ENCODE measurements at regions not wholly inside any gene's neighbourhood (a gene's known extent, or its start where the extent isn't known, plus 50 kb on each side); places are given as distances from the start of the nearest gene placed in this dataset.
"Not testable (repeated sequence)": the region's sequence is repeated elsewhere in the genome, so short reads cannot be mapped to it uniquely, and the experiment has no call there.

DNA sequence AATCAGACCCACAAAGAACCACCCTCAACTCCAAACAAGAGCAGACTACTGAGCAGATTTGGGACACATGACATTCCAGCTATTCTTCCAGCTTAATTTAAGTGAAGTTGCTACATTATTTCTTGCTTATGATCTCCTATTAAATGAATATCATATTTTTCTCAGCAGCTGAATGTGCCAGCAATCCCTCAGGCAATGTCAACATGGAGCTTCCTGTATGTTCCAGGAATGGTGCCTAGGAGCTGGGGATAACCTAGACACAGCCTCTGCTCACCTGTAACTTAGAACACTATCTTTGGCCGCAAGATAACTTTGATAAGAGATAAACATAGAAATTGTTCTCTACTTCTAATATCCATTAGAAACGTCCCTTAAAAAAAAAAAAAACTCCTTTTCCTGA, 274.4 kb upstream of the RASGEF1B start:
- DNase-seq (ENCODE audit: extremely low read depth in 1 of 2, low read depth in 1 of 2): no peak

DNA sequence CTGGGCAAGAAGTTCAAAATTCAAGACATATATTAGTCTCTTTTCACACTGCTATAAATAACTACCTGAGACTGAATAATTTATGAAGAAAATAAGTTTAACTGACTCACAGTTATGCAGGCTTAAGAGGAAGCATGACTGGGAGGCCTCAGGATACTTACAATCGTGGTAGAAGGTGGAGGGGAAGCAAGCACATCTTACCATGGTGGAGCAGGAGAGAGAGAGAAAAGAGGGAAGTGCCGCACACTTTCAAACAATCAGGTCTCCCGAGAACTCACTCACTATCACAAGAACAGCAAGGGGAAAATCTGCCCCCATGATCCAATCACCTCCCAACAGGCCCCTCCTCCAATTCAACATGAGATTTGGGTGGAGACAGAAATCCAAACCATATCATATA, 273.3 kb upstream of the RASGEF1B start:
- DNase-seq (ENCODE audit: extremely low read depth in 1 of 2, low read depth in 1 of 2): no peak

DNA sequence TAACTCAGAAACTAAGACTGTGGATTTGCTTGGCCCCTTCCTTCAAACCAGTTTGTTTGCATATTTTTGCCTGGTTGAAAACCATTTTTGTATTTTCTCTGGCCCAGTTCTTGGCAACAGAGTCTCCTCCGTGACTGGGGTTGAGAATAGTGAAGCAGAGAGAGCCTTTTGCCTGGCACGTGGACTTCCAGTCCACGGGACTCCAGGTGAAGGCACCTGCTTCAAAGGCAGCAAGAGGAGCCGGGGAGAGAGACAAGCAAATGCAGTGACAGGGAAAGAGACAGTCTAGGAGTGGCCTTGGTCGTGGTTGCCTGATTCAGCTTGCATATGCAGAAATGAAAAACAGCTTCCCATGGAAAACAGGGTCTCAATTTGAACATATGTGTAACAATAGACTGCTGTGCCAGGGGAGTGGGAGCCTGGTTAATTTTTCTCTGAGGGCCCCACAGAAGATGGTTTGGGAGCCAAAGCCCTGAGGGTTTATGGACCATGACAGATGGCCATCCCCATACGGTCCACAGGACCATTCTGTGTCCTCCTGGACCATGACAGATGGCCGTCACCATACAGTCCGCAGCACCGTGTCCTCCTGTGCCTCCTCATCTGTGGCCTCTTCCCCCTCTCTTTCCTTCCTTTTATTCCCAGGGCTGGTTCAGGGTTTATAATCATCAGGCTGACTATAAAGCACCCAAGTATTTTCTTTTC, 272.2 kb upstream of the RASGEF1B start:
- no peak for DNase-seq (ENCODE audit: extremely low read depth in 1 of 2, low read depth in 1 of 2)

DNA sequence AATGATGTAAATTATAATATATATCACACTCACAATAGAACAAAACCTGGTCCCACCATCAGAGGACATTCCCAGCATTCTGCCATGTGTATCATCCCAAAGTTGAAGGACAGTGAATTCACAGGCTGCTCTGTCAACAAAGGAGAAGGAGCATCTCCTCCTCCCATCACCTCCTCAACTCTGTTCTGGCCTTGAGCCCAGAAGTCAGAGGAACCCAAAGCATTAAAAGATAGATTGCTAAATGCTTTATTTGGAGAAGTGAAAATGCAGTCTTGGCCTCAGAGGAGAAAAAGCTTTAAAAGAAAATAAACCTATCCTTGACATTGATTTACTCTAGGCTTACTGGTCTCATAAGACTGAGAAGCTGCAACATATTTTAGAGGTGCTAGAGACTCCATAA, 268.8 kb upstream of the RASGEF1B start:
- DNase-seq (ENCODE audit: extremely low read depth in 1 of 2, low read depth in 1 of 2): no peak

DNA sequence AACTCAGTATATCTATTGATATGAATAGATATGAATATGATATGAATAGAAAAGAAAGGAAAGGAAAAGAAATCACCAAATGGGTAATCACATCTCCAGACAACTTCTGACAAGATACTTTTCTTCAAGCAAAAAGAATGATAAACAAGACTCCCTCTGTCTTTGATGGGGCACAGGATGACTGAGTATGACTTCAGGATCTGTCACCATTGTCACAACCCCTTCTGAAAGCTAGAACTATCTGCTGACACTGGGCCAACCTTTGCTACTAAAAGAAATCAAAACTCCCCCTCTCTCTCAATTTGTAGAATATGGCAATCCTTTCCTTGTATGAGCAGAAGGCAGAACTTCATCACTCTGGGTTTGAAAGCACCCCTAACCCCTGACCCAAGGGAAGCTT, 267.2 kb upstream of the RASGEF1B start:
- DNase-seq (ENCODE audit: extremely low read depth in 1 of 2, low read depth in 1 of 2): no peak

DNA sequence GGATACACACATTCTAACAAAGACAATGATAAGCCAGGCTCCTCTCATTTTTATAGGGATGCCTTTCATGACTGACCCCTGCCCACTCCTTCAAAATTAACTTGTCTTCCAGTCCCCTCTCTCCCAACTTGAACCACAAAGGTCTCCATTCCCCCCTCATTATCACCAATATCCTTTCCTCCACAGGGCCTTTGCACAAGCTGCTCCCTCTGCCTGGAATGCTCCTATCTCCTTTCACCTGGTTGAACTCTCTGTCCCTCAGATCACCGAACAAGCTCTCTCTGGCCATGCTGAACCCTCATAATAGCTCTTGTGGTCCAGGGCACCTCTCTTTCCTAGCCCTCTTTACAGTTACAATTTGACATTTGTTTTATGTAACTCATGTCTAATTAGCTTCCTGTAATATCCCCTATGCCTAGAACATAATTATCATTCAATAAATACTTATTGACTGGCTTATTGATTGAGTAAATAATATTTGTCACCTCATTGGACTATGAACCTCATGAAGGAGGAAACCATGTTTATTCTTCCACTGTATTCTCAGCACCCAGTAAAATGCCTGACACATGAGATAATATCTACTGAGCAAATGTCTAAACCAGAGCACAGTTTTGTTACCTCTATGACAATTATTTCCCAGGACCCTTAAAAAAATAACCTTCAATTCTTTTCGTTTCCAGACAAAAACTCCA, 266.3 kb upstream of the RASGEF1B start:
- DNase-seq (ENCODE audit: extremely low read depth in 1 of 2, low read depth in 1 of 2): no peak

DNA sequence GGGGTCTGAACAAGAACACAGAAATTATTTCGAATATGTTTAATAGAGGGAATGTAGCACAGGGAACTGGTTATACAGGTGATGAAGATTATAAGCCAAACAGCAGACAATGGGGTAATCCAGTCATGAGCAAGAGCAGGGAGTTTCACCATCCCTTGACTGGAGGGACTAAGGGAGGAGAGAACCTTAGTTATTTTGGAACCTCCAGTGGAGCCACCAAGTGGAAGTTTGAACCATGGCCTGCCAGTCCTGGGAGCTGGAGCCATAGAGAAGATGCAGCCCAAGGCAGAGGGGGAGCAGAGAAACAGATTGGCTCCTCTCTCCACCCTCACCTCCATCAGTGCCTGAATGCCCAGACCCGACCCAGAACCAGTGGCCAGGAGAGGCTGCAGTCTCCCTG, 264.6 kb upstream of the RASGEF1B start:
- DNase-seq (ENCODE audit: extremely low read depth in 1 of 2, low read depth in 1 of 2): no peak

DNA sequence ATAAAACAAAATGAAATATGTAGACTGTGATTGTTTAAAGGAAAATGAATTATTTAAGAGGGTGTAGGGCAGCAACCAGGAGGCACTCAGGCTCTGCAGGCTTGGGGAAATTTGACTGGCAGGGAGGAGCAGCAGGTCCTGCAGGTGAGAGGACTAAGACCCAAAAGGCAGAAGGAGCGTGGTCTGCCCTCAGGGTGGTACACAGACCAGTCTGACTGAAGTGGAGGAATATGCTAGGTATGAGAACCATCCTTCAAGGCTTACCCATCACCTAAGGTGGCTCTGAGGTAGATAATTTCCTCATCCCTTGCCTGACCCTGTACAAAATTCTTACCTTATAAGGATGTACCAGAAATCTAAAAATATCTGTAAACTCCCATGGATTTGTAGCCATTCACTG, 261.3 kb upstream of the RASGEF1B start:
- no peak for DNase-seq (ENCODE audit: extremely low read depth in 1 of 2, low read depth in 1 of 2)

DNA sequence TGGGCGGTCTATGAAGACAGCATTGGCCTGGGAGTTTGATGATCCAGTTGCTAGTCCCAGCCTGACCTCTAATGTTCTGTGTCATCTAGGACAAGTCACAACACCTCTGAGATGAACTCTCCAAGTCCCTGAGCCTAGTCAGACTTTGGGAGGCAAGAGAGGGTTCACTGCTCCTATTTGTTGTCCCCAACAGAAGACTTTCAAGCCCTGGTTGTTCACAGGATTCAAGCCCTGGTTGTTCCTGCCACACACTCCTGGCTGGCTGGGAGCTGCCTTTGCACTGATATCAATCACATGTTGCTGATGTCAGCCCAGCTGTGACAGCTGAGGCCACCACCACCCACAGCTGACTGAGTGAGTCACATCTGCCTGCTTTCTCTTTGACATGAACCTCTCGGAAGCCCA, 253.2 kb upstream of the RASGEF1B start:
- DNase-seq (ENCODE audit: extremely low read depth in 1 of 2, low read depth in 1 of 2): peak; percentile 28 to 62

DNA sequence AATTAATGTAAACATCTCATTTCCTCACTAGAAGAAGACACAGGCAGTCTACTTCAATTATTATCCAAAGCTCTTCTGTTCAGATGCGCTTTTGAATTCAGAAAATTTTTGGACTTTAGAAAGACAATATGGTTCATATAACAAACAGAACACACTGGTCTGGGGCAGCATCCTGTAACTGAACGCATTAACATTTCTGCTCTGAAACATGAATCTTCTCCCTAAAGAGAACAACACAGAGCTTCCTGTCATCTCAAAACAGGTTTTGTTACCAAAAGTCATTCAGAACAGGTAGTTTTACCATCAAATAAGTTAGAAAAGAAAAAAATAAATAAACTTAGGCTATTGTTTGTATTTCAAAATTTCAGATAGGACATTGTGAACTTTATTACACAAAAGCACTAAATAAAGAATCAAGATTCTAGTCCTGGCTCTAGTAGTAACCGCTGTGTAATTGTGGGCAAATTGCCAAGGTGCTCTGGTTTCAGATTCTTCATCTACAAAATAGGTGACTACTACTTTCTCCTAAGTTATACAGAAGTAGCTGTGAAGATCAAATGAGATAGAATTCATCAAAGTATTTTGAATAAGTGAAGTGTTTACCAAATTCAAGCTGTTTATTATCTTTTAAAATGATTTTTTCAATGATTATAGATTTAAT, 252.3 kb upstream of the RASGEF1B start:
- no peak for DNase-seq (ENCODE audit: extremely low read depth in 1 of 2, low read depth in 1 of 2)

DNA sequence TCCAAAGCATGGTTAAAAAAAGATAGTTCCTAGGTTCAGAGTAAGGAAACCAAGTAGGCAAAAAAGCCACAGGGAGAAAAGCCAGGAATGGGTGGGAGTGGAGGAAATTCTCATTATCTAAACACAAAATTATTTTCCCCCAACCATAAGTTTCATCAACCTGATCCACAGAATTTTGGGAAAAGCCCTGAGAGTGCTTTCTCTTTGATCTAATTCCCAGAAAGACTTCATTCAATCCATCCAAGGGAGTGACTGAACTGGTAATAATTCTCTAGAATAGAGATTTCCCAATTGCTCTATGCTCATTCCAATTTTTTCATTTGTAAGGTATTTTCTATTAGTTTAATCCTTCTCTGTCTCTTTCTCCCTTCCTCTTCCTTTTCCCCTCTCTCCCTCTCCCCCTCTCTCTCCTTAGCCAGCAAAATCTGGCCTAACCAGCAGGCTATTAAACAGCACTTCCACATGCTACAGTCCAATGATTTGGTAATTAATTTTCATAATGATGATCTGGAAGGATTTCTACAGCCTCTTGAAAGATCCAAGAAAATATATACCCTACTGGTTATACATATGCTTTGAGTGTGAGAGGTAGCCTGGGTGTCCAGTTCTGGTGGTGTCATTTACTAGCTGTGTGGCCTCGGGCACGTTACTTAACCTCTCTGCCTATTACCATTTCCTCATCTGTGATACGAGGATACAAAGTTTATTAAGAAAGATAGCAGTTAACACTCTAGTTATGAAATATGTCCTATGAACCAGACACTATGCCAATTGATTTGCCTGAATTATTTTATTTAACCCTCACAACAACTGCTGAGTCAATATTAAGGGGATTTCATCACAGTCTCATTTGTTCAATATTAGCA, 251.5 kb upstream of the RASGEF1B start:
- DNase-seq (ENCODE audit: extremely low read depth in 1 of 2, low read depth in 1 of 2): no peak

DNA sequence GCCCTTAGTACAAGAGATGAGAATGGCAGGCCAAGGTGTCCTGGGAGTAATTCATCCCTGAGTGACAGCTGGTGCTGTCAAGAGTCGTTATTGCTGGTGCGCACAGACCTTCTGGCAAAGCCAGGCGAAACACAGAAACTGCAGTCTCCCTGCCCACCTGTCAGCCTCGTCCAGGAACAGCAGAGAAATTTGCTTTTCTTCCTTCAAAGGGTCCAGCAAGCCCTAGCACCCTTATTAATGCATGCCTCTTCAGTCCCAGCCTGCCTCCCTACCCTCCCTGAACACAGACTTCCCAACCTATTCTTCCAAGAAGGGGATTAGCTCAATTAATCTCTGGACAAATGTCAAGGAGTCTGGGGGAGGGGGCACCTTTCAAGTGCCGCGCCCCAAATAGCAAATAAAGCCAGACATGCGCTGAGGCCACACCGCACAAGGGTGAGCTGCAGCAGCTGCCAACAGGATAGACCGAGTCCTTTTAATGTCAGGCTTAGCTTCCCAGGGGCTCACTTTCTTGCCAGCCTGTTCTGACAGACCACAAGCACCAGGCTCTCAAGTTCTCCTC, 250.7 kb upstream of the RASGEF1B start:
- no peak for DNase-seq (ENCODE audit: extremely low read depth in 1 of 2, low read depth in 1 of 2)

DNA sequence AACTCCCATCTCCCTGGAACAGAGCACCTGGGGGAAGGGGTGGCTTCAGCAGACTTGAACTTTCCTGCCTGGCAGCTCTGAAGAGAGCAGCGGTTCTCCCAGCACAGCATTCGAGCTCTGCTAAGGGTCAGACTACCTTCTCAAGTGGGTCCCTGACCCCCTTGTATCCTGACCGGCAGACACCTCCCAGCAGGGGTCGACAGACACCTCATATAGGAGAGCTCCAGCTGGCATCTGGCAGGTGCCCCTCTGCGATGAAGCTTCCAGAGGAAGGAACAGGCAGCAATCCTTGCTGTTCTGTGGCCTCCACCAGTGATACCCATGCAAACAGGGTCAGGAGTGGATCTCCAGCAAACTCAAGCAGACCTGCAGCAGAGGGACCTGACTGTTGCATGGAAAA, 244.1 kb upstream of the RASGEF1B start:
- no peak for DNase-seq (ENCODE audit: extremely low read depth in 1 of 2, low read depth in 1 of 2)

DNA sequence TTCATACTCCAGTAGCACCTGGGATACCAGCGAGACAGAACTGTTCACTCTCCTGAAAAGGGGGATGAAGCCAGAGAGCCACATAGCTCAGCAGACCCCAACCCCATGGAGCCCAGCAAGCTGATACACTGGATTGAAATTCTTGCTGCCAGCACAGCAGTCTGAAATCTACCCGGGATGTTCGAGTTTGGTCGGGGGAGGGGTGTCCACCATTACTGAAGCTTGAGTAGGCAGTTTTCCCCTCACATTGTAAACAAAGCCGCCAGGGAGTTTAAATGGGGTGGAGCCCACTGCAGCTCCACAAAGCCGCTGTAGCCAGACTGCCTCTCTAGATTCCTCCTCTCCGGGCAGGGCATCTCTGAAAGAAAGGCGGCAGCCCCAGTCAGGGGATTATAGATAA, 243.7 kb upstream of the RASGEF1B start:
- DNase-seq (ENCODE audit: extremely low read depth in 1 of 2, low read depth in 1 of 2): not testable (repeated sequence)

DNA sequence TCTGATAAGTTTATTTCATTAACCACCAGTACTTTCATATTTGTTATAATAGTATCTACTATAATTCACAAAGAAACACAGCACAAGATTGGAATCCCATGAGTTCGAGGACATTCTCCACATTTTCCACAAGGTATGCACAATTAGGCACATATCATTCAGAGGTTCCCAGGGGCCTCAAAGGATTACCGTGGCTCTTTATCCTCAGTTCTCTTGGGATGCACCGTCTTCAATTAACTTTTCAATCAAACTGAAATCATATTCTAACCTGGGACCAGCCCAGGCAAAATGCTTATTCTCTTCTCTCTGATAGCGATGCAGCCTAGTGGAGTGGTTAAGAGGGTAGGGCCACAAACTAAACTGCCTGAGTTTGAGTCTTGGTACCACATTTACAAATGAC, 242.6 kb upstream of the RASGEF1B start:
- DNase-seq (ENCODE audit: extremely low read depth in 1 of 2, low read depth in 1 of 2): no peak

DNA sequence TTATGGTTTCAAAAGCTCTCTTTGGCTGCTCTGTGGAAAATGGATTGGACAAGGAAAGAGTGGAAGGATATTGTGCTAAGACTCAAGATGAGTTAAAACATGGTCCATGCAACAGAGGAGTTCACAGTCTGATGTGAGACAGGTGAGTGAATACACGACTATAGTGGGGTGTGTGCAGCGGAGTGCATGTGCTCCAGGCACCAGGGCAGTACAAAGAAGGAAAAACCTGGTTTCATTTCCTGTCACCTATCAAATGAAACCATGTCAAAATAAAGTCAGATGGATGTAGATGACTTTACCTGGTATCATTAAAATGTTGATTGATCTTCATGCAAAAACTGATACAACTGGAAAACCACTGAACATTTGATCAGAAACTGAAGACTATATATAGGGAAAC, 241.0 kb upstream of the RASGEF1B start:
- DNase-seq (ENCODE audit: extremely low read depth in 1 of 2, low read depth in 1 of 2): no peak

DNA sequence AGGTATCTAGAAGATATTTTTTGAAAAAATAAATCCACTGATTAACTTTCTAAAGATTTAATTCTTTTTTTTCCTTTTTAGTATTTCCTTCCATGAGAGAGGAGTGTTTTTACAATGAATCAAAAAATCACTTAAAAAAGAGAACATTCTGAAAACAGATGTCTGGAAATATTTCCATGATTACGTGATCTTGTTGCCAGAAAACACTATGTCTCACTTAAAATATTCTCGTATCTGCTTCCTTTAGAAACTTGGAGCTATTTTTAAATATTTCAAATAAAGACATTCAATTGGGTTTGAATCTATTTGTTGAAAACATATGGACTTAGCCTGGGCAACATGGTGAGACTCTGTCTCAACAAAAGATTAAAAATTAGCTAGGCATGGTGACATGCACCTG, 232.8 kb upstream of the RASGEF1B start:
- no peak for DNase-seq (ENCODE audit: extremely low read depth in 1 of 2, low read depth in 1 of 2)

DNA sequence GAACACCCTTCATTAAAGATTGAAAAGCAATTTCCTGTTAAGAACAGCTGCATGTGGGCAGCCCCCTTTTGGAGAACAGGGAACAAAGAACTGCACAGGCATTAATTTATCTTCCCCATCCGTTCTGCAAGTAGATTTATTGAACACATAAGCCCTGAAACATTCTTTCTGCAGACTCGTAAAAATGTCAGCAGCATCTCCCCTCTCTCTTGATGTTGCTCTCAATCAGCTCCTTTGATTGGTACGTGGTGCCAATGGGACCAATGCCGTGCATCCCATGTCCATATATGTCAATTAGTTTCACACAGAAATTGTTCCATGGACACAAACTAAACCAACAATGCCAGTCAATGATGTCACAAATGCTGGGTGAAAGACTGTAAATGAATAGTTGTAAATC, 228.5 kb upstream of the RASGEF1B start:
- no peak for DNase-seq (ENCODE audit: extremely low read depth in 1 of 2, low read depth in 1 of 2)

DNA sequence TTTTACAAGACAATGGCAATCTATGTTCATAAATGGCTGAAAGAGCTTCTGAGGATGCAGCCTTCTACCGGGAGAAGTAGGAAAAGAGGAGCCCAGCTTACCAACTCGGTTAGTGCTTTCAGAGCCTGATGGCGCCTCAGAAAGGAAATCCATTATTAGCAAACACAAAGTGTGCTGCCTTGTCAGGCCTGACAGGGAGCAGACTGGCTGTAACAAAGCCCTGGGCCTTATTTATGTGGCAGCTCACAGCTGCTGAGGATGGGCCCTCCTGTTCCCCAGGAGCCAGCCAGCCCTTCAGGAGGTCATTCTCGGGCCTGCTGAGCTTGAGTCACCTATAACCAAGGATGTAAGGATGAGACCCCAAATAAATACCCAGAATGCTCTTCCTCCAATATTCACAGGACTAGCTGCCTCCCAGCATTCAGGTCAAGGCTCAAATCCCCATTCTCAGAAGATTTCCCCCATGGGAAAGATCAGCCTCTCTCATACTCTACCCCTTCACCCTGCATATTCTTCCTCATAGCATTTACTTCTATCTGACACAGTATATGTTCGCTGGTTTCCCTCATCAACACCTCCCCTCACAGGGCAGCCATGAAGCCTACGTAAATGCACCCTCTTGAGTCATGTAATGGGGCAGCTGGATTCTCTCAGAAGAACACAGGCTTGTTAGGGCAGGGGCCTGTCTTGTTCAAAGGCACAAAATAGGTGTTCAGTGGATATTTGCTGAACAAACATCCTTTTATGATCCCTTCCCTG, 227.0 kb upstream of the RASGEF1B start:
- DNase-seq (ENCODE audit: extremely low read depth in 1 of 2, low read depth in 1 of 2): no peak

DNA sequence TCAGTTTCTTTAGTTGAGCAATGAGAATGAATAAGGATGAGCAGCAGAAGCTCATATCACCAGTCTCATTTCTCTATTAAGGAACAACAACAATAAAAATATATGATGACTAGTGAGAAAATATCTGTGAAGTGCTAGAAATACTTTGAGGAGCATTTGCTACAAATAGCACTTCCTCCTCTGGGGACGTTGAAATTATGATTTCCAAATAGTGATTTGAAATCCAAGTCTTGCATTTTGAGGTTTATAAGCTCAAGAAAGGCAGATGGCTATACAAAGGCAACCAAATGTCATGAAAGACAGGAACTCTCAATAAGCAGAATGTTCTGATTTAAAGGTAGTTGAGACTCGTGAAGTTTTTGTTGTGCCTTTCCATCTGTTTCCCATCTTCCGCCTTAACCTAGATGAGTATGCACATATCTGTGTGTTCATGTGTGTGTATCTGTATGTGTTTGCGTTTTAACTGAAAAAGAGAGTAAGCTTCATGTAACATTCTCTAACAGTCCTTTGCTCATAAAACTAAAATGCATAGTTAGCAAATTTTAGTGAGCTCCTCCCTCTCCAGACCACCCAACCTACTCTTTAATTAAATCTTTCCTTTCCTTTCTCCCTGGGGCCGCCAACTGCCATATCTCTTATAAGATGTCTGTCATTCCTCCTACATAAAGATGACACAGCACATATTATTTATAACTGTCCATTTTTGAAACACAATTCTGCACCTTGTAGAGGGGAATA, 222.6 kb upstream of the RASGEF1B start:
- no peak for DNase-seq (ENCODE audit: extremely low read depth in 1 of 2, low read depth in 1 of 2)

Data from stimulated activated CD8-positive, alpha-beta memory T cell treated with anti-CD3 and anti-CD28 coated beads, Interleukin-7, amount 100 ng/mL, for 48 hours (primary cell).